ENCODE measurements at regions not wholly inside any gene's neighbourhood (a gene's known extent, or its start where the extent isn't known, plus 50 kb on each side); places are given as distances from the start of the nearest gene placed in this dataset.

DNA sequence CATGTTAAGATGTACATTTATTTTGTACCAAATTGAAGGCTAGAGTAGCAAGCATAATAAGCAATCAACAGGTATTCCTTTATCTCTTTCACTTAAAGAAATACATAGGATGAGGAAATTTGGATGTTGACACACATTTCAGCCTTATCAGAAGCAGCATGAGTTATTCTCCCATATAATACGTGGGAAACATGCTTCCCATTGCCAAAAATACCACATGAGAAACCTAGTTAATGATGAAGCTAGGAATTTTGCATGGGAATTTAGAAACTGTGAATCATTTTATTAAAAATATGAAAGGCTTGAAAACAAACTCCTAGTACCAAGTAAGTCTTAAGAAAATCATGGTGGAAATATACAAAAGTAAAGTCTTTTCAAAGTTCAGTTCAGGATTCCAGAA, 751.8 kb downstream of the TSN start:
- Histone ChIP-seq H3K27ac (ENCODE audit: low read depth, low read length) (no peak overlapping the region), H3K4me3 (ENCODE audit: extremely low read depth in 1 of 4, insufficient read depth in 2 of 4, low read depth in 3 of 4, low read length in 4 of 4) (no peak overlapping the region), H3K79me1 (ENCODE audit: low read depth, low read length) (no peaks in the 10 kb centered on the region), H2BK12ac (ENCODE audit: low read depth, low read length) (no peak overlapping the region), H3K18ac (ENCODE audit: extremely low read depth, low read length) (no peak overlapping the region), H3K23ac (ENCODE audit: insufficient read length) (no peak overlapping the region), H3K14ac (ENCODE audit: insufficient read length) (no peak overlapping the region), H3K79me2 (ENCODE audit: control insufficient read depth in 1 of 2, insufficient read depth in 2 of 2, low read length in 2 of 2) (no peaks in the 10 kb centered on the region), H3K56ac (replicated peaks; ENCODE audit: insufficient read length, low read depth, low read length) (no peak overlapping the region), H3K9ac (replicated peaks in 1 of 4; ENCODE audit: extremely low read depth in 1 of 4, low read depth in 3 of 4, low read length in 3 of 4) (no peak overlapping the region), H3K9me3 (ENCODE audit: insufficient read depth in 2 of 2, low read depth in 1 of 2, low read length in 1 of 2) (no peaks in the 10 kb centered on the region), H2BK15ac (ENCODE audit: low read length) (no peak overlapping the region), H2BK20ac (ENCODE audit: low read length) (no peak overlapping the region), H4K8ac (ENCODE audit: extremely low read depth, insufficient read depth, low read length) (no peak overlapping the region), H2BK120ac (replicated peaks; ENCODE audit: low read depth, low read length) (no peak overlapping the region), H4K91ac (replicated peaks; ENCODE audit: insufficient read length, low read length) (no peak overlapping the region), H2BK5ac (ENCODE audit: low read depth, low read length) (no peak overlapping the region), H3K4me1 (replicated peaks in 1 of 4; ENCODE audit: control insufficient read depth in 3 of 4, insufficient read depth in 4 of 4, low read length in 3 of 4) (no peaks in the 10 kb centered on the region; a peak in 1 of 7 replicates), H2AFZ (ENCODE audit: low read length) (no peak overlapping the region), H4K5ac (ENCODE audit: insufficient read length, low read depth, low read length) (no peak overlapping the region), H3K27me3 (replicated peaks in 1 of 4; ENCODE audit: control insufficient read depth in 3 of 4, extremely low read depth in 1 of 4, insufficient read depth in 3 of 4, low read length in 3 of 4) (no peaks in the 10 kb centered on the region), H2AK5ac (ENCODE audit: low read depth, low read length) (no peak overlapping the region), H3K23me2 (ENCODE audit: low read depth, low read length) (no peaks in the 10 kb centered on the region), H3K4ac (replicated peaks; ENCODE audit: insufficient read length, low read depth, low read length) (no peak overlapping the region), H3K4me2 (ENCODE audit: insufficient read depth in 1 of 2, low read depth in 2 of 2, low read length in 2 of 2) (no peak overlapping the region), H3K36me3 (ENCODE audit: control insufficient read depth in 2 of 4, insufficient read depth in 4 of 4, low read length in 3 of 4) (no peaks in the 10 kb centered on the region), H4K20me1 (replicated peaks in 1 of 2; ENCODE audit: control insufficient read depth in 1 of 2, insufficient read depth in 2 of 2, low read length in 2 of 2) (no peaks in the 10 kb centered on the region)
- DNase-seq (ENCODE audit: low read depth in 1 of 2, low spot score in 2 of 2) = no peak
- no peak for FAIRE-seq
- no peak for TF ChIP-seq POU5F1 (IDR thresholded peaks at IDR 0.05; ENCODE audit: low read depth, low read length)
- TF ChIP-seq SUZ12 (IDR thresholded peaks at IDR 0.05; ENCODE audit: low read length) = no peak
- TF ChIP-seq RXRA (IDR thresholded peaks at IDR 0.05; ENCODE audit: insufficient read depth, low read depth, low read length) = no peak
- no peak for TF ChIP-seq CTBP2 (IDR thresholded peaks at IDR 0.05; ENCODE audit: borderline replicate concordance, insufficient read depth, insufficient read length, low read length)
- TF ChIP-seq, protein P1, sequence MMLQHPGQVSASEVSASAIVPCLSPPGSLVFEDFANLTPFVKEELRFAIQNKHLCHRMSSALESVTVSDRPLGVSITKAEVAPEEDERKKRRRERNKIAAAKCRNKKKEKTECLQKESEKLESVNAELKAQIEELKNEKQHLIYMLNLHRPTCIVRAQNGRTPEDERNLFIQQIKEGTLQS (IDR thresholded peaks at IDR 0.05; ENCODE audit: insufficient read depth, low read depth, low read length) = no peak
- no peak for TF ChIP-seq TBP (IDR thresholded peaks at IDR 0.05; ENCODE audit: low read depth, low read length)
- TF ChIP-seq KDM1A (IDR thresholded peaks at IDR 0.05; ENCODE audit: borderline replicate concordance, low read length) = no peak
- TF ChIP-seq, protein P2, sequence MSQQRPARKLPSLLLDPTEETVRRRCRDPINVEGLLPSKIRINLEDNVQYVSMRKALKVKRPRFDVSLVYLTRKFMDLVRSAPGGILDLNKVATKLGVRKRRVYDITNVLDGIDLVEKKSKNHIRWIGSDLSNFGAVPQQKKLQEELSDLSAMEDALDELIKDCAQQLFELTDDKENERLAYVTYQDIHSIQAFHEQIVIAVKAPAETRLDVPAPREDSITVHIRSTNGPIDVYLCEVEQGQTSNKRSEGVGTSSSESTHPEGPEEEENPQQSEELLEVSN (IDR thresholded peaks at IDR 0.05) = no peak
- ChIA-PET POLR2A (ENCODE audit: partially characterized antibody) (no interaction called here), CTCF (ENCODE audit: partially characterized antibody) (interaction anchor here (1.2 to 1.4 kb wide), 2 partner anchors 13 to 688 kb away, joined by 3 to 5 read pairs; no protein-coding TSS in a partner anchor)
- 92% methylated on average over 1 of the region's 1 CpG; no CpG with 5 or more reads in 1 of the 2 experiments for WGBS, 2 experiments (ENCODE audit: extremely low coverage in 1 of 2, insufficient coverage in 1 of 2, insufficient read length in 1 of 2, insufficient replicate concordance in 2 of 2, low coverage in 1 of 2, low lambda C conversion rate in 2 of 2, missing lambda C conversion rate in 1 of 2)
